Panc1 (cell line): ENCODE measurements at regions not wholly inside any gene's neighbourhood (a gene's known extent, or its start where the extent isn't known, plus 50 kb on each side); places are given as distances from the start of the nearest gene placed in this dataset.

ENCODE experiments used
- ATAC-seq: fragments of 200-7000 bp; cut with Tn5 transposase; 2 replicates; pipeline ENCODE4 v1.9.1; 2020; ENCODE audit warnings: mild to moderate bottlenecking, moderate library complexity
- BruUV-seq: library from RNA; stranded (reverse); fragments of 400-500 nt; replicated peaks from 2 replicates; lab custom pipeline; 2021; lab: Mats Ljungman, UMichigan
- CTCF ChIA-PET: fragments of 300-600 bp; sonication (Branson Sonifier 250); formaldehyde crosslinking; loops from one replicate; lab custom pipeline; 2022; ENCODE audit warnings: antibody characterized with exemption; lab: Charles Lee
- POLR2A ChIA-PET: fragments of 300-600 bp; sonication (Branson Sonifier 250); formaldehyde crosslinking; loops from one replicate; lab custom pipeline; 2022; ENCODE audit warnings: antibody characterized with exemption; lab: Charles Lee
- DNase-seq: peaks from one replicate; pipeline ENCODE4 v3.0.0-alpha.2; 2010; ENCODE audit warnings: low read depth, low spot score
- H3K27ac ChIP-seq: 2 replicates; pipeline ENCODE4 v1.5.1; 2011; ENCODE audit warnings: mild to moderate bottlenecking, low read length, inconsistent platforms
- H3K27me3 ChIP-seq: fragments of 200-500 bp; sonication (Bioruptor generic); 2 replicates; pipeline ENCODE4 v1.6.0; 2014; ENCODE audit warnings: low read length, inconsistent platforms; ENCODE audit not compliant: control insufficient read depth, insufficient read depth
- H3K36me3 ChIP-seq: fragments of 200-500 bp; sonication (Bioruptor generic); 2 replicates; pipeline ENCODE4 v1.5.1; 2014; ENCODE audit warnings: inconsistent platforms, mild to moderate bottlenecking, low read length, moderate library complexity; ENCODE audit not compliant: control insufficient read depth, insufficient read depth
- H3K4me1 ChIP-seq: 2 replicates; pipeline ENCODE4 v1.5.1; 2011; ENCODE audit warnings: inconsistent platforms, mild to moderate bottlenecking, low read length, moderate library complexity; ENCODE audit not compliant: control insufficient read depth, insufficient read depth
- H3K4me3 ChIP-seq, 2 experiments: 2 replicates each; pipeline ENCODE4 v1.5.1; 2011 to 2012; ENCODE audit warnings: low read depth in 2 of 2, low read length in 2 of 2, mild to moderate bottlenecking in 2 of 2, inconsistent platforms in 1 of 2, moderate library complexity in 1 of 2
- H3K9me3 ChIP-seq: fragments of 200-500 bp; sonication (Bioruptor generic); 2 replicates; pipeline ENCODE4 v1.5.1; 2014; ENCODE audit warnings: low read depth, mild to moderate bottlenecking, inconsistent platforms, low read length, moderate library complexity; ENCODE audit not compliant: control insufficient read depth, insufficient read depth
- CTCF ChIP-seq: fragments of 450-650 bp; IDR thresholded peaks from 2 replicates; pipeline ENCODE4 v1.5.1; 2017; ENCODE audit warnings: mild to moderate bottlenecking
- POLR2AphosphoS5 ChIP-seq: IDR thresholded peaks from 2 replicates; pipeline ENCODE4 v1.6.1; 2012; ENCODE audit warnings: mild to moderate bottlenecking, low read depth, low read length, moderate library complexity
- REST ChIP-seq, 2 experiments: IDR thresholded peaks; 2 replicates each; pipeline ENCODE4 v1.6.1; 2011 to 2012; ENCODE audit warnings: low read depth in 2 of 2, control low read depth in 1 of 2, low read length in 1 of 2, mild to moderate bottlenecking in 1 of 2, moderate library complexity in 1 of 2; ENCODE audit not compliant: insufficient read depth in 1 of 2
- SIN3A ChIP-seq: IDR thresholded peaks from 2 replicates; pipeline ENCODE4 v1.6.1; 2012; ENCODE audit warnings: low read depth, mild to moderate bottlenecking, low read length, moderate library complexity, borderline replicate concordance; ENCODE audit not compliant: insufficient read depth
- TCF7L2 ChIP-seq: IDR thresholded peaks from 2 replicates; pipeline ENCODE4 v1.6.1; 2011; ENCODE audit warnings: mild to moderate bottlenecking, low read depth, low read length, inconsistent platforms
- in situ Hi-C: cut with HindIII; loops from 2 replicates; pipeline ENCODE4 v1.10.0; 2016; ENCODE audit warnings: low sequenced_read_pairs, low pct_unique_long_range_greater_than_20kb
- intact Hi-C: fragments of 100-400 bp; cut with micrococcal nuclease; formaldehyde crosslinking; loops from one replicate; pipeline ENCODE4 v1.10.0; 2022; ENCODE audit not compliant: unreplicated experiment

GRCh38 chr2:41869542-41870264 is 178.1 kb upstream of the PKDCC start:
- Histone ChIP-seq H3K36me3 (no peaks in the 10 kb centered on the region), H3K27ac (no peak overlapping the region), H3K9me3 (no peaks in the 10 kb centered on the region), H3K27me3 (no peaks in the 10 kb centered on the region), H3K4me1 (peaks cover 6% of the 10 kb centered on the region; the same call in 1 of the 2 replicates), H3K4me3 (no peak overlapping the region)
- in situ Hi-C loops: no loop called here
- CTCF ChIA-PET: interaction anchor here (0.6 to 2.3 kb wide), 8 partner anchors 16 to 1281 kb away, joined by 3 to 11 read pairs (median 4); no protein-coding TSS in a partner anchor
- BruUV-seq: no TSS peak
- POLR2A ChIA-PET: interaction anchor here (0.6 kb wide), 1 partner anchor 465 kb away, joined by 3 read pairs; no protein-coding TSS in a partner anchor
- DNase-seq: peak; percentile 35
- TF ChIP-seq POLR2AphosphoS5 (no peak), CTCF (peak; percentile 91), REST (IDR thresholded peaks at IDR 0.05; ENCODE audit: insufficient read depth in 1 of 2, low read depth in 2 of 2, low read length in 1 of 2) (no peak), TCF7L2 (no peak), SIN3A (no peak)
- peak; percentile 94 for ATAC-seq
- intact Hi-C loops: loop anchor here (1.0 to 10.0 kb wide), 2 partner anchors 217 to 455 kb away; no protein-coding TSS in a partner anchor

GRCh38 chr2:41870265-41870585 is 177.6 kb upstream of the PKDCC start:
- POLR2A ChIA-PET: no interaction called here
- in situ Hi-C loops (no loop called here), intact Hi-C loops (no loop called here)

More at GRCh38 chr2:41870265-41870585, 177.6 kb upstream of the PKDCC start:
- H3K4me1 ChIP-seq: peaks cover 6% of the 10 kb centered on the region; the same call in 1 of the 2 replicates
- H3K27me3 ChIP-seq: no peaks in the 10 kb centered on the region
- no peak overlapping the region; the same call in 1 of the 2 replicates for H3K27ac ChIP-seq
- DNase-seq (no peak), ATAC-seq (peak; percentile 58)
- H3K4me3 ChIP-seq: no peak overlapping the region
- CTCF ChIA-PET: interaction anchor here (0.6 to 2.3 kb wide), 6 partner anchors 15 to 1281 kb away, joined by 3 to 11 read pairs (median 5); no protein-coding TSS in a partner anchor
- BruUV-seq: no TSS peak
- H3K36me3 ChIP-seq: no peaks in the 10 kb centered on the region
- no peak for TF ChIP-seq TCF7L2
- no peak for TF ChIP-seq SIN3A
- no peak for TF ChIP-seq POLR2AphosphoS5
- no peak for TF ChIP-seq REST (IDR thresholded peaks at IDR 0.05; ENCODE audit: insufficient read depth in 1 of 2, low read depth in 2 of 2, low read length in 1 of 2)
- TF ChIP-seq CTCF: no peak
- no peaks in the 10 kb centered on the region for H3K9me3 ChIP-seq
